Osteoblast (primary cell): ENCODE measurements at regions not wholly inside any gene's neighbourhood (a gene's known extent, or its start where the extent isn't known, plus 50 kb on each side); places are given as distances from the start of the nearest gene placed in this dataset.

ENCODE experiments used
- DNase-seq: peaks from one replicate; pipeline ENCODE4 v3.0.0; 2011; ENCODE audit warnings: low spot score, mixed read lengths; ENCODE audit not compliant: insufficient read length; ENCODE audit errors: missing footprints
- H2AFZ ChIP-seq: 2 replicates; pipeline ENCODE4 v1.6.0; 2011; ENCODE audit warnings: mild to moderate bottlenecking, low read length
- H3K27ac ChIP-seq: 2 replicates; pipeline ENCODE4 v1.5.1; 2011; ENCODE audit warnings: mild to moderate bottlenecking, low read depth, low read length, moderate library complexity
- H3K27me3 ChIP-seq: 2 replicates; pipeline ENCODE4 v1.6.0; 2012; ENCODE audit warnings: mild to moderate bottlenecking, control low read depth, inconsistent platforms, low read length, moderate library complexity; ENCODE audit not compliant: insufficient read depth
- H3K36me3 ChIP-seq: 2 replicates; pipeline ENCODE4 v1.5.1; 2011; ENCODE audit warnings: mild to moderate bottlenecking, low read length, control low read depth, moderate library complexity; ENCODE audit not compliant: insufficient read depth
- H3K4me1 ChIP-seq: 2 replicates; pipeline ENCODE4 v1.5.1; 2011; ENCODE audit warnings: mild to moderate bottlenecking, low read length, control low read depth, moderate library complexity; ENCODE audit not compliant: insufficient read depth
- H3K4me2 ChIP-seq: 2 replicates; pipeline ENCODE4 v1.6.0; 2011; ENCODE audit warnings: mild to moderate bottlenecking, low read length; ENCODE audit not compliant: insufficient read depth
- H3K4me3 ChIP-seq: fragments of 200-600 bp; sonication (generic); 3 replicates; pipeline ENCODE4 v1.5.1; 2012; ENCODE audit warnings: mild to moderate bottlenecking, low read length, inconsistent platforms; ENCODE audit not compliant: insufficient read depth
- H3K79me2 ChIP-seq: 2 replicates; pipeline ENCODE4 v1.6.0; 2012; ENCODE audit warnings: mild to moderate bottlenecking, low read length, control low read depth, inconsistent platforms; ENCODE audit not compliant: insufficient read depth
- H3K9me3 ChIP-seq: 2 replicates; pipeline ENCODE4 v1.5.1; 2011; ENCODE audit warnings: low read depth, low read length, control low read depth
- H4K20me1 ChIP-seq: 2 replicates; pipeline ENCODE4 v1.6.0; 2012; ENCODE audit warnings: mild to moderate bottlenecking, low read length, control low read depth; ENCODE audit not compliant: insufficient read depth
- CTCF ChIP-seq: IDR thresholded peaks from 2 replicates; pipeline ENCODE4 v1.5.1; 2011; ENCODE audit warnings: mild to moderate bottlenecking, low read depth, low read length, moderate library complexity; ENCODE audit errors: extremely low read depth

GRCh38 chr22:47398491-47398890 lies 636.0 kb downstream of the TBC1D22A start:
- Histone ChIP-seq H3K27ac (no peak overlapping the region), H3K4me1 (no peaks in the 10 kb centered on the region), H3K4me3 (no peak overlapping the region), H2AFZ (no peak overlapping the region), H3K4me2 (no peak overlapping the region), H3K9me3 (no peaks in the 10 kb centered on the region), H3K36me3 (no peaks in the 10 kb centered on the region), H3K79me2 (no peaks in the 10 kb centered on the region), H3K27me3 (no peaks in the 10 kb centered on the region), H4K20me1 (no peaks in the 10 kb centered on the region)
- TF ChIP-seq CTCF = no peak
- DNase-seq = peak; percentile 66

- H3K4me3 ChIP-seq = no peak overlapping the region
- no peak for TF ChIP-seq CTCF
- no peaks in the 10 kb centered on the region for H3K27me3 ChIP-seq
Observed at GRCh38 chr22:47397673-47398072, 635.2 kb downstream of the TBC1D22A start.

GRCh38 chr22:47396515-47396914 lies 634.1 kb downstream of the TBC1D22A start:
- H3K9me3 ChIP-seq = no peaks in the 10 kb centered on the region
- peak; percentile 79 for DNase-seq
- no peak overlapping the region for H3K27ac ChIP-seq
- no peaks in the 10 kb centered on the region for H3K27me3 ChIP-seq
- H3K4me1 ChIP-seq = no peaks in the 10 kb centered on the region
- no peak overlapping the region for H3K4me2 ChIP-seq
- no peaks in the 10 kb centered on the region for H3K79me2 ChIP-seq
- H4K20me1 ChIP-seq = no peaks in the 10 kb centered on the region
- TF ChIP-seq CTCF = no peak
- H3K36me3 ChIP-seq = no peaks in the 10 kb centered on the region
- no peak overlapping the region for H2AFZ ChIP-seq
- H3K4me3 ChIP-seq = no peak overlapping the region

More at GRCh38 chr22:47397673-47398072, 635.2 kb downstream of the TBC1D22A start:
- no peak overlapping the region for H3K27ac ChIP-seq
- no peaks in the 10 kb centered on the region for H3K9me3 ChIP-seq
- H3K36me3 ChIP-seq = no peaks in the 10 kb centered on the region
- no peaks in the 10 kb centered on the region for H4K20me1 ChIP-seq
- H3K79me2 ChIP-seq = no peaks in the 10 kb centered on the region
- peak; percentile 23 for DNase-seq
- no peak overlapping the region for H2AFZ ChIP-seq
- H3K4me2 ChIP-seq = no peak overlapping the region
- no peaks in the 10 kb centered on the region for H3K4me1 ChIP-seq

- H4K20me1 ChIP-seq = no peaks in the 10 kb centered on the region
- H3K27ac ChIP-seq = no peak overlapping the region
- DNase-seq = peak; percentile 47
- H2AFZ ChIP-seq = no peak overlapping the region
- no peak overlapping the region for H3K4me2 ChIP-seq
- H3K9me3 ChIP-seq = no peaks in the 10 kb centered on the region
- no peak for TF ChIP-seq CTCF
- no peaks in the 10 kb centered on the region for H3K4me1 ChIP-seq
- no peaks in the 10 kb centered on the region for H3K79me2 ChIP-seq
- H3K36me3 ChIP-seq = no peaks in the 10 kb centered on the region
- no peaks in the 10 kb centered on the region for H3K27me3 ChIP-seq
- H3K4me3 ChIP-seq = no peak overlapping the region
Observed at GRCh38 chr22:47396105-47396504, 633.7 kb downstream of the TBC1D22A start.
